Hematopoietic multipotent progenitor cell treated with erythropoietin and hydrocortisone succinate and interleukin-3 and kit ligand, for 6 days (in vitro differentiated cells): ENCODE measurements at regions not wholly inside any gene's neighbourhood (a gene's known extent, or its start where the extent isn't known, plus 50 kb on each side); places are given as distances from the start of the nearest gene placed in this dataset.
"Not testable (repeated sequence)": the region's sequence is repeated elsewhere in the genome, so short reads cannot be mapped to it uniquely, and the experiment has no call there.

ENCODE experiments used
- DNase-seq: peaks from one replicate; pipeline ENCODE4 v3.0.0-alpha.2; 2015

- DNase-seq = not testable (repeated sequence)
Observed at GRCh38 chr17:77562361-77562760, 396.1 kb upstream of the TNRC6C start.

- DNase-seq = no peak
Observed at GRCh38 chr17:77563439-77564102, 394.9 kb upstream of the TNRC6C start.

DNA sequence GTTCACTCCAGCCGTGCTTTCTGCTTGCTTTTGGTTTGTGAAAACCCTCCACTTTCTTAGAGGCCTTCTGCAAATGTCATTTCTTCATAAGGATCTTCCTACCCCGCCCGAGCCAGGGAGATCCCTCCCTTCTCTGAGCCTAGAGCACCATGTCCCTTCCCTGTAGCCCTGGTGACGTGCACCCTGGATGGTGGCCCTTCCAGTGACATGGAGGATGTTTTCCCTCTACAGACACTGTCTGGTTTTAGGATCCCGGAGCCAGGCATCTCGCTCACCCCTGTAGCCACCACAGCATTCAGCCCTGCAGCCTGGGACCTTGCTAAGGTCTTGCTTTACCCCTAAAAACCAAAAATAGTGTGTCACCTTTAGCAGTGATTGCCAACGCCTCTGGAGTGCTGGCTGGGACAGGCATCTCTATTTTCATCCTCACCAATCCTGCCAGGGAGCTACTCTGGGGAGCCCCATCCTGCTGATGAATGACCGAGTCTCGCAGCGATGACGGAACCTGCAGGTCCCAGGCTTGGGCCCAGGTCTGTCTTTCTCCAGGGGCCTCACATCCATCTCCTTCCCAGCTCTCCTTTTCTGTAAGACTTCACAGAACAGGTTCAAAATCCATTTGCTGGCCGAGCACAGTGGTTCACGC is 394.1 kb upstream of the TNRC6C start:
- DNase-seq = no peak

DNA sequence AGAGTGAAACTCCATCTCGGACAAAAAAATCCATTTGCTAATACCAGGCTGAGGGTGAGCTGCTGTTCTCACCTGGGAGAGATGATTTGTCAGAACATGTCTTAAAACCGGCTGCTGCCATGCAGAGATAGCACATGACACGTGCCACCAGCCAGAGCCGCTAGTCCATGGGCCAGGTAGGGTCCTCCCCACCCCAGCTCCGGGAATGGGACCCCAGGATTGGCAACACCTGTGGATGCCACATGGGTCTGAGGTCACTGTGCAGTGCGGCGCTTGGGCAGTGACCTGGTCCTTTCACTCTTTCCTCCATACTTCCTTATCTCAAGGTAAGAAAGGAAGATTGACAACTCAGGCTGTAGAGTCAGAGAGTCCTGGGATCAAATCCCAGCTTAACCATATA is 393.3 kb upstream of the TNRC6C start:
- DNase-seq = no peak

GRCh38 chr17:77566151-77566550 is 392.4 kb upstream of the TNRC6C start:
- DNase-seq = no peak

DNA sequence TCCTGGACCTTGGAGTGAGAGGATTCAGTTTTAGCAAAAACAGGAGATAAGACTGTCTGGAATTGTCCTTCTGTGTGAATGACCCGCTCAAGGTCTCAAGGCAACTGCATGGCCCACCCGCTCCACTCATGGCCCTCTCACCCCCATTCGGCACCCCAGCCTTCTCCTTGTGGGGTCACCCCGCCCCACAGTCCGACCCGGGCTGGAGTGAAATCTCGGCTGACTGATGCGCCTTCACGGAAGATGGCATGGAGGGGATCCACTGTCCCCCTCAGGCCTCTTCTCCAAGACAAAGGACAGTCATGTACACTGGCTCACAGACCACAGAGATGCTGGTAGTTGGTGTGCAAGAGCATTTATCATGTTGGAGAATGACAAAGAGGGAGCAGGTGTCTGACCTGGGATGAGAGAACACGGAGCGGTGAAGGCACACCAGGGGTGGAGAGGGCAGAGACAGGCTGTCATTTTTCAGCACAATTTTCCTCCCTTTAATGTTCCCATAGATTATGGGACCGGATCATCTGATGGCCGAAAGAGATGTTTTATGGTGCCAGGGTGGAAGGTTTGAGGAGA is 391.9 kb upstream of the TNRC6C start:
- no peak for DNase-seq

GRCh38 chr17:77568540-77568939 is 390.0 kb upstream of the TNRC6C start:
- DNase-seq = no peak

DNA sequence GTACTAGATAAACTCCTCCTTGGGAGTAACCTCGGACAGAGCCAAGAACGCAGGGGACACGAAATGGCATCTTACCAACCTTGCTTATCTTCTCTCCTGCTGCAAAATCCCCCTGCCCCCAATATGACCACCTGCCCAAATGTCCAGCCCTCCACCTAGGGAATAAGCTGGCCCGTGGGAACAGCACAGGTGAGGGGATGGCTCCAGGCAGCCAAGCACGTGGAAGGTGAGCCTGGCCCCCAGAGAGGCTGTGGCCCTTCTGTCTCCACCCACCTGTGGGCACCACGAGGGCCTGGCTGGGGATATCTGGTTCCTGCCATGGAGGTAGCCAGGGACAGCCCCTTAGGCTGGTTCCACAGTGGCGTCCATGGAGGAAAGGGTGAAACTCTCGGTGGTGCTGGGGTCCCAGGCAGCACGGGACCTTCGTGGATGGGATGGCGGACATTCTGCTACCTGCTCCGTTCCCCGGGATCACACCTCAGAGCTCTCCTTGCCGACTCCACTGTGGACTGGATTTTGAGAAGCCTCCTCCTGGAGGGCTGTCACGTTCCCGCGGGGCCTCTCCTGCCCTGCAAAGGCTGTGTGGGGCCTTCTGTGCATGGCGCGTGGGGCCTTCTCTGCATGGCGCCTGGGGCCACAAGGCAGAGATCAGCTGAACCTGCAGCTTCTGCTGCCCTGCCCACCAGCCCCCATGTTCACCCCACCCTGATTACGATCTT is 388.5 kb upstream of the TNRC6C start:
- peak; percentile 34 for DNase-seq

DNA sequence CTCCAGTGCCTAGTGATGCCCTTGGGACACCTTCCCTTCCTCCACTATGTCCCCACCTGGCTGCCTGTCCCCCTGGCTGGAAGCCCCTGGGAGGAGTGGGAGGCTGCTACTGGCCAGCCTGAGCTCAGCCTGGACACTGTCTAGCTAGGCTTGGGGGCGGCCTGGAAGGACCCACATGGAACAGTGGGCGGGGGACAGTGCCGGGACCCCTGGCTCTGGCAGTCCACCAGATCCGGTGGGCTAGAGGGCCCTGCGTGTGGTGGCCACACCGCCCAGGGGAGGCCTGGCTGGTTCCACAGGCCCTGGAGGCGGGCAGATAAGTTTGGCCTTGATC is 388.0 kb upstream of the TNRC6C start:
- DNase-seq = no peak

DNA sequence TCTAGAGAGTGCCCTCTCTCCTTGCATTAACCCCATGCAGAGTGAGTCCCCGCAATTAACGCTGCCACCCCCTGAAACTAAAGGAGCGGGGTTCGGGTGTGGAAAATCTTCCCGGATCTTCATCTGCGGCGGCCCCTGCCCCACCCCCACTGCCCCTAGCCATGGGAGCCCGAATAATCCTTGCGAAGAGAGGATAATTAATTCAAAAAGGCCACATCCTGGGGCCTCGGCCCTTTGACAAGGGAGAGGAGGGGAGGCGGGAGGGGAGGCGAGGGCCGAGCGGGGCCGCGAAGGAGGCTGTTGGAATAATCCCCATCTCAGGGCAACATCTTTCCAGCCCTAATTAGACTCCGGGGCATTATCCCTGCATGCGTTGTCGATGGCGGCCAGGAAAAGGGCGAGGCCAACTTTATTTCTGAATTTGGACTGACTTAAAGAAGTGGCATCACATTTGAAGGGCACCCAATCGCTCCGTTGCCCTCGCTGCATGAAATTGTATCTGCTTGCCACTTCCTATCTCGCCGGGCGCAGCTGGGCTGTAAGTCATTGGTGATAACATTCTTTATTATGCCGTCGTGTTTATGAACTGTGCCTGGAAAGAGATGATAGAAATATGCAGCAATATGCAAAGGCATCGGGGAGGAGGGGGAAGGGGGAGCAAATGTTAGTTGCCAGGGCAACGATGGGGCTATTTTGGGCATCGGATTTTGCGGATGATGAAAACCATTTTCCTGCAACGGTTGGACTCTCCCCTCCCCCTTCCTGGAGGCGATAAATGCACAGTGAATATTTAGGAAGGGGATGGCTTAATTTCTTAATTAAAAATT is 387.1 kb upstream of the TNRC6C start:
- DNase-seq = peak; percentile 98

DNA sequence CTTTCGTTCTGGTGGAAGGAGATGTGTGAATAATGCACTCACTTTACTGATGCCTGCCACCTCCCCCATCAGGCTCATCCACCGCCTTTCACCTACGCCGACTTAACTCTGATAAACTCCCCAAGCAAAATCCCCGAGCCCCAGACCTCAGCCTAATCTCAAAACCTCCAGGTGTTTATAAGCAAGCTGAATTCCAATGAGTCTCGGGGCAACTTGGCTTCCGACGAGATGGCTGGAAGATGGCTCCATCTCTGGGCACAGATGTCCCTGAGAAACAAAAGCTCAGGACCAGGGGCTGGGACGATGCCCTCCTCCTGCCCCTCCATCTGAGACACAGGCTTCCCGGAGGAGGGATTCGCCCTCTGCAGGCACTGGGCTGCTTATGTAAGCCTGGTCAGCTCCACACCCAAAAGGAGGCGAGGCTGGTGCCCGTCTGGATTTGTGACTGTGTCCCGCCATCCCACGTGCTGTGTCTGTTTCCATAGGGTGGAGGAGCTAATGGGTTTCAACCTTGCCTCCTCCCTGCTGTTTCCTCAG is 386.4 kb upstream of the TNRC6C start:
- DNase-seq = peak; percentile 55

- DNase-seq = no peak
Observed at GRCh38 chr17:77572851-77573250, 385.7 kb upstream of the TNRC6C start.

GRCh38 chr17:77577491-77577890 is 381.0 kb upstream of the TNRC6C start:
- DNase-seq = no peak

DNA sequence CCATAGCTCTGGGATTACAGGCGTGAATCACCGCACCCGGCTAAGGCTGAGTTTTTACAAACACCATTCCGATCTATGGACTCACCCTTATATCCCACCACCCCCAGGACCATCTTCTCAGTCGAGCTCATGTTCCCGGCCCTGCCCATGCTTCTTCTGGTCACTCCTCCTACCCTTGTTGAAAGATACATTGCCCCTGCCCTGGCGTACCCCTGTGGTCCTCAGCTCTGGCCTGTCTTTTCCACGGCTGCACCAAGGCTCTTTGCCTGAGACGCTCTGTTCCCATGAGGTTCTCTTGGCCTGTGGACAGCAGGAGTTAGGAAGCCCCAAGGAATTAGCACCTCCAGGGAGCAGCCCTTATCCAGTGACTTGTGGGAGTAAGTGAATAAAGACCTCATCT is 379.4 kb upstream of the TNRC6C start:
- DNase-seq = no peak

DNA sequence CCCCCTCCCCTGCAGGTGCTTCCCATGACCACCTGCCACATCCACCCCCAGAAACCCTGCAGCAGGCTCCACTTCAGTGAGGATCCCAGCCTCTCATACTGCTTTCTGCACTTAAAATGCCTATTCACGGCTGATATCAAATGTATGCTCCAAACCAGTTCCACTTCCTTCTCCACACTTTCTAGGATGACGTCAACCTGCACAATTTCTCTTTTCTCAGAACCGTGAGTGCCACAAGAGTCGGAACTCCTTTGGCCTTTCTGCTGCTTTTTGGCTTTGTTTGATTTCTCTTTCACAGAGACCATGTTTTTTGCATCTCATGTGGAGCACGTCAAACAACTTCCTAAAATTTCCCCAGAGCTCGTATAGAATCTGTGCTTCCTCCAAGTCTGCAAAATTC is 378.8 kb upstream of the TNRC6C start:
- DNase-seq = peak; percentile 43

- DNase-seq = no peak
Observed at GRCh38 chr17:77580531-77581270, 377.8 kb upstream of the TNRC6C start.

- DNase-seq = no peak
Observed at GRCh38 chr17:77581480-77581879, 377.0 kb upstream of the TNRC6C start.

DNA sequence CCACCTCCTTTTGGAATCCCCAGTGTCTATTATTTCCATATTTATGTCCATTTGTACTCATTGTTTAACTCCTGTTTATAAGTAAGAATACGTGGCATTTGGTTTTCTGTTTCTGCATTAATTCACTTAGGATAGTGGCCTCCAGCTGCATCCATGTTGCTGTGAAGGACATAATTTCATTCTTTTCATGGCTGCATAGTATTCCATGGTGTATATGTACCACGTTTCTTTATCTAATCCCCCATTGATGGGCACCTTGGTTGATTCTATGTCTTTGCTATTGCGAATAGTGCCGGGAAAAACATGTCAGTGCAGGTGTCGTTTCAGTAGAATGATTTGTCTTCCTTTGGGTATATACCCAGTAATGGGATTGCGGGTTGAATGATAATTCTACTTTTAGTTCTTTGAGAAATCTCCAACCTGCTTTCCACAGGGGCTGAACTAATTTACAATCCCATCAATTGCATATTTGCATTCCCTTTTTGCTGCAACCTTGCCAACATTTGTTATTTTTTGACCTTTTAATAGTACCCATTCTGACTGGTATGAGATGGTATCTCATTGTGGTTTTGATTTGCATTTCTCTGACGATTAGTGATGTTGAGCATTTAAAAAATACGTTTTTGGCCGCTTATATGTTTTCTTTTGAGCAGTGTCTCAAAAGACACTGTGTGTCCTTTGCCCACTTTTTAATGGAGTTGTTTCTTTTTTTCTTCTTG is 373.2 kb upstream of the TNRC6C start:
- DNase-seq = no peak

- DNase-seq = no peak
Observed at GRCh38 chr17:77590951-77591735, 367.4 kb upstream of the TNRC6C start.

- no peak for DNase-seq
Observed at GRCh38 chr17:77592106-77592865, 366.2 kb upstream of the TNRC6C start.
